GM23248 (cell line): ENCODE measurements at regions not wholly inside any gene's neighbourhood (a gene's known extent, or its start where the extent isn't known, plus 50 kb on each side); places are given as distances from the start of the nearest gene placed in this dataset.

Source experiments
- EZH2 ChIP-seq: fragments of 200-600 bp; sonication (generic); IDR thresholded peaks from 2 replicates; pipeline ENCODE4 v1.6.1; 2018; ENCODE audit warnings: antibody characterized with exemption, mild to moderate bottlenecking; ENCODE audit not compliant: insufficient read depth, poor library complexity, severe bottlenecking
- EZH2phosphoT487 ChIP-seq: fragments of 200-600 bp; sonication (generic); IDR thresholded peaks from 2 replicates; pipeline ENCODE4 v1.6.1; 2018; ENCODE audit warnings: antibody characterized with exemption, moderate library complexity, mild to moderate bottlenecking, low read depth; ENCODE audit not compliant: insufficient read depth

DNA sequence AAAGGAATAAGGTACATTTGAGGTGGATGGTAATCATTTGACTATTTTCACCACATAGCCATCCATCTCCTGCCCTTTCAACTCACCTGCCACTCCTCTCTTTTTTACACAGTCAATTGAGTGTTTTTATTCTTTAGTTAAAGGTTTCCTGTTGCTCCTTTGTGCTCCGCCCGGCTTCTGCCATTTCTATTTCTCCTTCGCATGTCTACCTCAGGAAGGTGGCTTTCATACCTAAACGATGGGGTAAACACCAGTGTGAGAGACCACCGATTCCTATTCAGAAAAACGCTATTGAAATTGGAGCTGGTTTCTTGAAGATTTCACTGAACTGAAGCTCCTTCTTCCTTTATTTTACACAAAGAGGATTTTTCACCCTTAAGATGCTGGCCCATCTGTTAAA lies 1628.0 kb upstream of the PIK3C3 start:
- TF ChIP-seq EZH2 (no peak), EZH2phosphoT487 (no peak)
